Activated effector memory CD4-positive, alpha-beta T cell treated with anti-CD3 and anti-CD28 coated beads, Interleukin-2, amount 50 U/mL, for 16 hours (primary cell): ENCODE measurements at regions not wholly inside any gene's neighbourhood (a gene's known extent, or its start where the extent isn't known, plus 50 kb on each side); places are given as distances from the start of the nearest gene placed in this dataset.
"Not testable (repeated sequence)": the region's sequence is repeated elsewhere in the genome, so short reads cannot be mapped to it uniquely, and the experiment has no call there.

Source experiments
- DNase-seq: peaks from one replicate; pipeline ENCODE4 v3.0.0-alpha.2; 2020

GRCh38 chr11:25771605-25772004, 560.3 kb upstream of the ANO3 start:
- DNase-seq = no peak

GRCh38 chr11:25775603-25776002, 556.3 kb upstream of the ANO3 start:
- no peak for DNase-seq

GRCh38 chr11:25776238-25776637, 555.7 kb upstream of the ANO3 start:
- DNase-seq = no peak

- no peak for DNase-seq
Measured at GRCh38 chr11:25777343-25777742, 554.6 kb upstream of the ANO3 start.

GRCh38 chr11:25779033-25779432, 552.9 kb upstream of the ANO3 start:
- DNase-seq = no peak

GRCh38 chr11:25787416-25787815, 544.5 kb upstream of the ANO3 start:
- no peak for DNase-seq

GRCh38 chr11:25790396-25790795, 541.5 kb upstream of the ANO3 start:
- DNase-seq = no peak

GRCh38 chr11:25793637-25794036, 538.3 kb upstream of the ANO3 start:
- peak; percentile 38 for DNase-seq

- DNase-seq = no peak
Measured at GRCh38 chr11:25794804-25795203, 537.1 kb upstream of the ANO3 start.

GRCh38 chr11:25816411-25816810, 515.5 kb upstream of the ANO3 start:
- DNase-seq = no peak

GRCh38 chr11:25824688-25825087, 507.2 kb upstream of the ANO3 start:
- DNase-seq = no peak

- not testable (repeated sequence) for DNase-seq
Measured at GRCh38 chr11:25831485-25831884, 500.4 kb upstream of the ANO3 start.

- no peak for DNase-seq
Measured at GRCh38 chr11:25838918-25839625, 492.9 kb upstream of the ANO3 start.

GRCh38 chr11:25844811-25845210, 487.1 kb upstream of the ANO3 start:
- DNase-seq = no peak

GRCh38 chr11:25855916-25856315, 476.0 kb upstream of the ANO3 start:
- no peak for DNase-seq

- DNase-seq = no peak
Measured at GRCh38 chr11:25859776-25860175, 472.2 kb upstream of the ANO3 start.

GRCh38 chr11:25860677-25861450, 471.1 kb upstream of the ANO3 start:
- DNase-seq = no peak

GRCh38 chr11:25862159-25862558, 469.8 kb upstream of the ANO3 start:
- DNase-seq = no peak

- no peak for DNase-seq
Measured at GRCh38 chr11:25863986-25864385, 467.9 kb upstream of the ANO3 start.

GRCh38 chr11:25876456-25876965, 455.4 kb upstream of the ANO3 start:
- DNase-seq = no peak

GRCh38 chr11:25886036-25886435, 445.9 kb upstream of the ANO3 start:
- no peak for DNase-seq

- DNase-seq = no peak
Measured at GRCh38 chr11:25890626-25891260, 441.2 kb upstream of the ANO3 start.

- no peak for DNase-seq
Measured at GRCh38 chr11:25891960-25892359, 440.0 kb upstream of the ANO3 start.
